ENCODE measurements at regions not wholly inside any gene's neighbourhood (a gene's known extent, or its start where the extent isn't known, plus 50 kb on each side); places are given as distances from the start of the nearest gene placed in this dataset.

DNA sequence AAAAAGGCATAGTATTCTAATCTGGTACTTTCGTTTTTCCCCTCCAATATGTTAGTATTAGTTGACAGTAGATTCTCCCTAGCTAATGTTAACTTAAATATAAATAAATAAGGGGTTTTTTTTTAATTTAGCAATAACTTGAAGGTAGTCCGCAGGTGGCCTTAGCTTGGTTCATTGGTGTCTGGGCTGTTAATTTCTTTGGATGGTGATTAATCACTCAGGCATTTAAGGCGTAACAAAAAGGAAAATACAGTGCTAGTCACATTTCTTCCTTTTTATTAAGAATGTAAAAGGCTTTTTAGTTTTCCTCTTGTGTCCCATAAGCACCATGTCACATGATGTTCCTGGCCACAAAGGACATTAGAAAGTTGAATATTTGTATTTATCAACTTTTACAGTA, 161.0 kb upstream of the POT1 start:
- TF ChIP-seq, protein P1, sequence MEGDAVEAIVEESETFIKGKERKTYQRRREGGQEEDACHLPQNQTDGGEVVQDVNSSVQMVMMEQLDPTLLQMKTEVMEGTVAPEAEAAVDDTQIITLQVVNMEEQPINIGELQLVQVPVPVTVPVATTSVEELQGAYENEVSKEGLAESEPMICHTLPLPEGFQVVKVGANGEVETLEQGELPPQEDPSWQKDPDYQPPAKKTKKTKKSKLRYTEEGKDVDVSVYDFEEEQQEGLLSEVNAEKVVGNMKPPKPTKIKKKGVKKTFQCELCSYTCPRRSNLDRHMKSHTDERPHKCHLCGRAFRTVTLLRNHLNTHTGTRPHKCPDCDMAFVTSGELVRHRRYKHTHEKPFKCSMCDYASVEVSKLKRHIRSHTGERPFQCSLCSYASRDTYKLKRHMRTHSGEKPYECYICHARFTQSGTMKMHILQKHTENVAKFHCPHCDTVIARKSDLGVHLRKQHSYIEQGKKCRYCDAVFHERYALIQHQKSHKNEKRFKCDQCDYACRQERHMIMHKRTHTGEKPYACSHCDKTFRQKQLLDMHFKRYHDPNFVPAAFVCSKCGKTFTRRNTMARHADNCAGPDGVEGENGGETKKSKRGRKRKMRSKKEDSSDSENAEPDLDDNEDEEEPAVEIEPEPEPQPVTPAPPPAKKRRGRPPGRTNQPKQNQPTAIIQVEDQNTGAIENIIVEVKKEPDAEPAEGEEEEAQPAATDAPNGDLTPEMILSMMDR (IDR thresholded peaks at IDR 0.05 in 8 of 11, conservative IDR thresholded peaks at IDR 0.05 in 3 of 11): no peak
- TF ChIP-seq POLR2A (IDR thresholded peaks at IDR 0.05): no peak

Data from spleen (tissue), 7 donors.